Stimulated activated CD4-positive, alpha-beta T cell treated with anti-CD3 and anti-CD28 coated beads, TNF-alpha, amount 100 ng/mL, for 4 hours (primary cell): ENCODE measurements at regions not wholly inside any gene's neighbourhood (a gene's known extent, or its start where the extent isn't known, plus 50 kb on each side); places are given as distances from the start of the nearest gene placed in this dataset.
"Not testable (repeated sequence)": the region's sequence is repeated elsewhere in the genome, so short reads cannot be mapped to it uniquely, and the experiment has no call there.

Experiments used
- DNase-seq, 3 experiments: peaks; one replicate each; pipeline ENCODE4 v3.0.0-alpha.2; 2020; ENCODE audit warnings: low read depth in 3 of 3

DNA sequence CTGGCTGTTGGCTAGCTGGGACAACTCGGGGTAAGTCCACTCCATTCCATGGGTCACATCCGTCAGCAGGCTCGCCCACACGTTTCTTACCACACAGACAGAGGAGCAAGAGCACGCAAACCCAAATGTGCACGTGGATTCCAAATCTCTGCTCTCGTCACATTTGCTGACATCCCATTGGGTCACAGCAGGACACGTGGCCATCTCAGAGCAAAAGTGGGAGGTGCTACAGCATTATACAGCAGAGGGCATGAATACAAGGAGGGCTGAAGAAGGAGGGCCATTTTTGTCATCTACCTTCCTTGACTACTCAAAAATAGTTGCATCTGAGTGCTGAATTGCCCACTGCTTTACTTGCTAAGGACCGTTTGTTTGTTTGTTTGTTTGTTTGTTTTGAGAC, 84.7 kb downstream of the RBBP6 start:
- DNase-seq, result no peak

DNA sequence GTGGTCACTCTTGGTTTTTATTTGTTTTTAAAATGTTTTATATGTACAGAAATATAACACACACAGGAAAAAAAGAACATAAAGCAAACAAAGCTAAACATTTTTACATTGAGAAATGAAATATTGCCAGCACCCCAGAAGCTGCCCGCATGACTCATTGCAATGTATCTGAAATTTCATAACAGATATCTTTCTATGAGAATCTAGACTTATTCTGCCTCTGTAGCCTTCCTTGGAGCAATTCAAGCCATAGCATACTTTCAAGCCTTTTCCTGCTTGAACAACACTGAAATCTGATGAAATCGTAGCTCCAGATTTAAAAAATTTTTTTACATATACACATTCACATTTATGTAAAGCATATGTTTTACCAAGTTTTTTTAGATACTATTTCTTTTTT, 86.9 kb downstream of the RBBP6 start:
- DNase-seq, result no peak

DNA sequence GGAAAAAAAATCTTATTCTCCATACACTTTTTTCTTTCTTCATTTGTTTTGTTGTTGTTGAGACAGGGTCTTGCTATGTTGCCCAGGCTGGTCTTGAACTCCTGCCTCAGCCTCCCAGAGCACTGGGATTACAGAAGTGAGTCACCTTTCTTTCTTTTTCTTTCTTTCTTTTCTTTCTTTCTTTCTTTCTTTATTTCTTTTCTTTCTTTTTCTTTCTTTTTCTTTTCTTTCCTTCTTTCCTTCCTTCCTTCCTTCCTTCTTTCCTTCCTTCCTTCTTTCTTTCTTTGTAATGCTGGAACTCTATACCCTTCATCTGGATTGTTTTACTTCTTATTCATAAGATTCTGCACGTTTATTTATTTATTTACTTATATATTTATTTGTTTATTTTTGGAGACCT, 94.5 kb upstream of the TNRC6A start:
- no peak for DNase-seq

DNA sequence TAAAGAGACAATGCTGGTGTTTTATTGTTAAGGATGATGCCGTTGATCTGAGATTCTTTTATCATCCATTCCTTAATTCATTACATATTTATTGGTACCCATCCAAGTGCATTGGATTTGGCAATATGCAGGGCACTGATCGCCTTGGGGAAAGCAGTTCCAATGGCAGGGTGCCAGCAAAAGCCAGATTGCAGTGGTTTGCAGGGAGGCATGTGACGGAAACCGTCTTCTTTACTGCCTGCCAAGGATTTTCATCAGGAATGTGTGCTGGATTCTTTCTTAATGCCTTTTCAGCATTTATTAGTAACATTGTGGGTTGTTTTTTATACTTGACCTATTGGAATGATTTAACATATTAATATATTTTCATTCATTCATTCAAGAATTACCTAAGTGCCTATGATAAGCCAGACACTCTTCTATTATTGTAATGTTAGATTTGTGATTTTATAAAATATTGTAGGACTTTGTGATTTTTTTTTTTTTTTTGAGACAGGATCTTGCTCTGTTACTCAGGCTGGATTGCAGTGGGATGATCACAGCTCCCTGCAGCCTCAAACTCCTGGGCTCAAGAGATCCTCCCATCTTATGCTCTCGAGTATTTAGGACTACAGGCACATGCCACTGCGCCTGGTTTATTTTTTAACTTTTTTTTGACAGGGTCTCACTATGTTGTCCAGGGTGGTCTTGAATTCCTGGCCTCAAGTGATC, 93.4 kb upstream of the TNRC6A start:
- DNase-seq, result no peak

DNA sequence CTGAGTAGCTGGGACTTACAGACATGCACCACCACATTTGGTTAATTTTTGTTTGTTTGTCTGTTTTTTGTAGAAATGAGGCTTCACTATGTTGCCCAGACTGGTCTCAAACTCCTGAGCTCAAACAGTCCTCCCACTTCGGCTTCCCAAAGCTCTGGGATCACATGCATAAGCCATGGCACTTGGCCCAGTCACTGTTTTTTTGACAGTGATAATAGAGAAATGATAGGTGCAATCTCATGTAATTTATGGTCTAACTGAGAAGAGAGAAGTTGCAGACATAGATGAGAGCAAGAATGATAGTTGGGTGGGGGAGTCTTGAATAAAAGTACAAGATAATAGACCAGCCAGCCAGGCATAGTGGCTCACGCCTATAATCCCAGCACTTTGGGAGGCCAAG, 89.7 kb upstream of the TNRC6A start:
- DNase-seq, result no peak

DNA sequence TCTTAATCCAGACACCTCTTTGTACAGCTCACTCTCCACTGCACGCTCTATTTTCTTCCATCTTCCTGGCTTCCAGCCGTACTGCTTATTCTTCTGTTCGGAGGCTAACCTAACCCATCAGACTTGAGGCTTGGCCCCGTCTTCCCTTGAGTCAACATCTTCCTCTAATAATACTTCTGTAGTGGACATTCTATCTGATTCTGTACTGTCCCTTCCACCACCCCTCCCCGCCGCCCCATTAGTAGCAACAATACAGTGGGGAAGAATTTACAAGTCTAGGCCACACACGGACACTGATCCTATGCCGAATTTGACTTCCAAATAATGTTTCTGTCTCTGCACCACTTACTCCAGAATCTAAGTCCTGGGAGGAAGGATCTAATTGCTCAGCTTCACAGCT, 86.0 kb upstream of the TNRC6A start:
- DNase-seq, result no peak

DNA sequence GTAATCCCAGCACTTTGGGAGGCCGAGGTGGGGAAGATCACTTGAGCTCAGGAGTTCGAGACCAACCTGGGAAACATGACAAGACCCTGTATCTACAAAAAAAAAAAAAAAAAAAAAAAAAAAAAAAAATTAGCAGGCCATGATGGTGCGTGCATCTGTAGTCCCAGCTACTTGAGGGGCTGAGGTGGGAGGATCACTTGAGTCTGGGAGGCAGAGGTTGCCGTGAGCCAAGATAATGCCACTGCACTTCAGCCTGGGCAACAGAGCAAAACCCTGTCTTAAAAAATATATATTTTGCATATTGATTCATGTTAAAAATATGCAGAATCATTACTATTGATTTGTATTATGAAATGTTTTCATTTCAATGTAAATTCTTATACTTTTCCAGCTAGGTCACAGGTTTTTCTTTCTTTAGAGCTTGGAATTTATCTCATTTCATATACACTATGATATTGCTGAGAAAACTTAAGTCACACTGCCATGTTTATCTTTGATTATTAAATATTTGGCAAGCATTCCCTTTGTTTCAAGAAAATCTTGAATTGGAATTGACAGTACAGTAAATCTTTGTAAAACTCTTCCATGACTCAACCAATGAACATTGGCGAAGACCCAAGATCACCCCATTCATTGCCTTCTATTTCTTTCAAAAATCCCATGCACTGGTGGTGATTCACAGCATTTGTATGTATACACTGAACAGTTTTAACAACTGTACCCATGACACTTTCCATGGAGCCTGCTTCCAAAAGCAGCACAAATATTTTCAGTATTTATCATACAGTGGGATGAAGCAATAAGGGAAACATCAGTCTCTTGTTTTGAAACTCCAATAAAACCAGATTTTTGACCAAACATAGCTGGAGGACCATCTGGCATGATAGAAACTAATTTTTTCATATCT, 83.5 kb upstream of the TNRC6A start:
- DNase-seq, result no peak

DNA sequence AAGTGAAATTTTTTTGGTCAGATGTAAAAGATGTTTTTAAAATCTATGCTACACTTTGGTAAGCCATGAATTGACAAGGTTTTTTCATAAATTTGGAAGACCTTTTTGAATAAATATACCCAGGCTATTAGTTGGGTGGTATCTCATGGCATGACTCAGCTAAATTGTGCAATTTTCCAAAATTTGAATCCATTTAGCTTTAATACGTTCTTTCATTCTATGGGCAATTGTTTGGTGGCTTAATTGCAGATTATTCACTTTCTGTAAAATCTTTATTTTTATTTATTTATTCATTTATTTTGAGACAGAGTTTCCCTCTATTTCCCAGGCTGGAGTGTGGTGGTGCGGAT, 82.8 kb upstream of the TNRC6A start:
- DNase-seq, result no peak

DNA sequence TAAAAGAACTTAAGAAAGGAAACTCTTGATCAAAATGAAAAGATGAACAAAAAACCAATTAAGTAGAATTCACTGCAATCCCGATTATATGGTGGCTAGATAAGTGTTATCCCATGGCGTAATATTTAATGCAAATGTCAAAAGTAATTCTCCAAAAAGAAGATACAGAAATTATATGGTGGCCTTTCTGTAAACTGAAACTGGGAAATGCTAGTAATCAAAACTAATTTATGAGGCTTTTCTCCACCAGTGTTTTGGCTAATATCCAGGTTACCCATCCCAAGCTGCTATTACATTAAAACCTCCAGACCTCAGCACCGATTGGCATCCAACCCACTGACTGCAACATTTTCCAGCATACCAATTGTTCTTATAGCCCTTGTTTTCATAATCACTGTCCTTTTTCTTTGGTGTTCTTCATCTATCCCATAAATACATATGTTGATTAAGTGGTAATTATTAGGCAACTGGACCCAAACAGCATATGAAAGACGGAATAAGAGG, 77.2 kb upstream of the TNRC6A start:
- no peak for DNase-seq

DNA sequence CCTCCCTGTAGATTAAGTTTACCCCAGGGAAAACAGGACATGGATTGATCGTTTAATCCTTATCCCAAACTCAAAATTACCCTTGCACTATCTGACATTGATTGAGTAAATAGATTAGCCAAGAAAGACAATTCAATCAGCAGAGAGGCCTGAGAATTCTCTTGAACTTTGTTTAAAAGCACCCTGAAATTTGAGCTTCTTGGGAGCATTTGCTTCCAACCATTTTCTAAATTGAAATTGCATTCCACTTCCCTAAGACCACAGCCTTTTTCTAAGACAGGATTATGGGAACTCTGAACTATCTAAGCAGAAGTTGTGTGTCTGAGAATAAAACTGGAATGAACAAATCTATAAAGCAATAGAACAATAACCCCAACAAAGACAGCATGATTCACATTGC, 76.6 kb upstream of the TNRC6A start:
- no peak for DNase-seq

DNA sequence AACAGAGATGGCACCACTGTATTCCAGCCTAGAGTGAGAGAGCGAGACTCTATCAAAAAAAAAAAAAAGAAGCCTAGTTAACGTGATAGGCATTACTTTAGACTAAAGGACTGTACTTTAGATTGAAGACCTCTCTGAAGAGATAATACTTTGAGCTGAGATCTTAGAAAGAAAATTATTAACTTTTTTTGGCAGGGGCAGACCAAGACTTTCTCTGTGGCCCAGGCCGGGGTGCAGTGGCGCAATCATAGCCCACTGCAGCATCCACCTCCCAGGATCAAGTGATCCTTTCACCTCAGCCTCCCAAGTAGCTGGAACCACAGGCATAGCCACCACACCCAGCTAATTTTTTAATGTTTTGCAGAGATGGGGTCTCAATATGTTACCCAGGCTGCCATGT, 75.7 kb upstream of the TNRC6A start:
- DNase-seq, result no peak

DNA sequence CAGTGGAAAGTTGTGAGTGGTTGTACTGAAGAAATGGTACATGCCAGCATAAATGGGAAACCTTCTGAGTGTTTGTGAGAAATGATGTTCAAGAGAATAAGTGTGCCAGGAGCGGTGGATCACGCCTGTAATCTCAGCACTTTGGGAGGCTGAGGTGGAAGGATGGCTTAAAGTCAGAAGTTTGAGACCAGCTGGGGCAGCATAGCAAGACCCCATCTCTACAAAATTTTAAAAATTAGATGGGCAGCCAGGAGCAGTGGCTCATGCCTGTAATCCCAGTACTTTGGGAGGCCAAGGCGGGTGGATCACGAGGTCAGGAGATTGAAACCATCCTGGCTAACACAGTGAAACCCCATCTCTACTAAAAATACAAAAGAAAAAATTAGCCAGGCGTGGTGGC, 63.5 kb upstream of the TNRC6A start:
- DNase-seq, result not testable (repeated sequence)

DNA sequence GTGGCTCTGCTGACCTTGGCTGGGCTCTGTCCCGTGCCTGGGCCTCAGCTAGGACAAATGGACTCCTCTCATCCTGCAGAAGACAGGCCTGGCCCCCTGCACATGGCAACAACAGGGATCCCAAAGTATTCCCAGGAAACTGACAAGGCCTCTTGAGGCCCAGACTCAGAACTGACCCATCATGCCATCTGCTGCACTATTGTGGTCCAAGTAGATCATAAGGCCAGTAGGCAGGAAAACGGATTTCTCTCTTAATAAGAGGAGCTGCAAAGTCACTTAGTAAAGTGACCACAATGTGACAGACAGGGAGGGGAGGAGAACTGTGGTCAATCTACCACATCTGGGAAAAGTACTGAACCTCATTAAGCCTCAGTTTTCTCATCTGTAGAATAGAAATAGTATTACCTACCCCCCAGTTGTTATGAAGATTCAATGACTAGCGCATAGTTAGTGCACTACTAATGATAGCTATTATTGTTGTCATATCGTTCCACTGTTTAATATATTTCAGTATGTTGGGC, 62.1 kb upstream of the TNRC6A start:
- no peak for DNase-seq

DNA sequence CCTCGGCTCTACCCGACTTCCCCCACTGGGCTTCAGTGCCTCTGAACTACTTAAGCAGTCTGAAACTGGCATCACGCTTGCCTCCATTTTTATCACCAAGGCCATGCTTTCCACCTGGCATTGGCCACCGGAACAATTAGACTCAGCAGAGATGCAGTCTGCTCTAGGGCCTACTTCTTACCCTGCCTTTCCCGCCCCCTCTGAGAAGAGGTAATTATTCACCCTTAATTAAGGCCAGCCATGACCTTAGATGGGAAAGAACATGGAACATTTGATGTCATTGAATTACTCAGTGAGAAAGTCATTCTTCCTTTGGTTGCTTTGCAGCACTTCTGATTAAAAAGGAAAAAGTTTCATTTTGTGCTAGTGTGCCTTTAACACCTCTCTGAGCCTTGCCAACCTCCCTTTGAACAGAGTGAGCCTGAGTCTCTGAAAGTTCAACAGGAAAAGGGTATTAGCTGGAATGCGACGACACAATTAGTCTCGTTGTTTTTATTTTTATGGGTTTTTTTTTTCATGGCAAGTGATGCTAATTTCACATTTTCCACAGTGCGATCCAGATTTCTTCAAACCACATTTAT, 60.9 kb upstream of the TNRC6A start:
- DNase-seq, result peak in 2 of 3 experiments; percentile 2 to 18

DNA sequence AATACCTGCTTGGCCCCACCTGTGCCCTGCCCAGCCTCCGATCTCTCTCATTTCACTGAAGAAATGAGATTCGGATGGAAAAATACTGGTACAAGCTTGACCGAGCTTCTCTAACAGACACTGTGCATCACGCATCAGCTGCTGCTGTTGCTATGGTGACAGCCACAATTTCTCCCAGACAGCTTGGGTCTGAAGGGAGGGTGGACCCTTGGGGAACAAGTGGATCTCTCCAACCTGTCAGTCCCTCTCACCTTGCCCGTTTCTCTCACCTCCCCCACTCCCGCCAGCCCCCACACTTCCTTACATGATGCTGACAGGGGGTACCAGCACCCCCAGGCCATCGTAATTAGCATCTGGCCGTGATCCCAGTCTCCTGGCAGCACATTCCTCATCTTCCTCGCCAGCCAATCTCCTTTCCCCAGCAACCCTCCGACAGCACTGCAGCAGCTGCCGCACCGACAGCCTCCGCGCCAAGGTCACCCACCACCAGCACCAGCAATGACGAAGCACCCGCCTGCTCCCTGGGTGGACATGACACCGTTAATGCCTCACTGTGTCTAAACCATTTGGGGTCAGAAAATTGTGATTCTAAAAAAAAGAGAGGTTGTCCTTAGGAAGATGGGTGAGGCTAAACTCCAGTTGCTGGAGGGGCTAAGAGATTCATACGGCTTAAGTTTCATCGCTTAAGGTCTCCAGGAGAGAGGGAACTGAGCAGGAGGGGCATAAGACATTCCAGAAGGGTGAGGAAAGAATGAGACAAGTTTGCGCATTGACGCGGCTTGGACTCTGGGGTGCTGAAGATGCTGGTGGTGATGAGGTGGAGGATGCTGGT, 58.6 kb upstream of the TNRC6A start:
- no peak for DNase-seq

DNA sequence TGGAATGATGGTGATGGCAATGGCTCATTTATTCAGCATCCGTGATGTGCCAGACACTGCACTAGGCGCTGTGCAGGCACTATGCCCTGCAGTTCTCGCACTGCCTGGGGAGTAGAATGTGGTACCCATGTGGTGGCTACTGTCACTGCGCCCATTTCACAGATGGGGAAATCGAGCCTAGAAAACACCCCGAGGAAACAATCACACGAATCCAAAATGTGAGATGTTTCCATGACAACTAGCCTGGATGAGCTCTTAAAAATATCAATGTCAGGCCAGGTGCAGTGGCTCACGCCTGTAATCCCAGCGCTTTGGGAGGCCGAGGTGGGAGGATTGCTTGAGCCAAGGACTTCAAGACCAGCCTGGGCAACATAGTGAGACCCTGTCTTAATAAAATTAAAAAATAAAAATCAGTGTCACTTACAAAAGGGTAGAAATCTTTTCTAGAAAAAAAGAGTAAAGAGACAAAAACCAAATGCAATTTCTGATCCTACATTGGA, 57.9 kb upstream of the TNRC6A start:
- no peak for DNase-seq

DNA sequence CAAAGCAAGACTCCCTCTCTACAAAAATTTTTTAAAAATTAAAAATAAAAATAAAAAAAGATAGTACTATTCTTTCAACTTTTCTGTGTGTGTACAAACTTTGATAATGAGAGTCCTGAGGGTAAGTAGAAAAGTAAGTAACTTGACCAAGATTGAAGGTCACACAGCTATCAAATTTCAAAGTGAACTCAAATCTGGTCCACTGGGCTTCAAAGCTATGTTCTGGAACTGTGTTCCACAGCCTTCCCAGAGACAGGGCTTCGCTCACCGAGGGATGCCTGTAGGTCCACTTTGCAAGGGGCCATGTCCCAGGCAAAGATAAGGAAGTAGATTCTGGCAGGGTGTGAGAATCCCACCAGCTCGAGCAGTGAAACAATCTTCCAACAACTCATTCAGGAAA, 56.3 kb upstream of the TNRC6A start:
- no peak for DNase-seq

DNA sequence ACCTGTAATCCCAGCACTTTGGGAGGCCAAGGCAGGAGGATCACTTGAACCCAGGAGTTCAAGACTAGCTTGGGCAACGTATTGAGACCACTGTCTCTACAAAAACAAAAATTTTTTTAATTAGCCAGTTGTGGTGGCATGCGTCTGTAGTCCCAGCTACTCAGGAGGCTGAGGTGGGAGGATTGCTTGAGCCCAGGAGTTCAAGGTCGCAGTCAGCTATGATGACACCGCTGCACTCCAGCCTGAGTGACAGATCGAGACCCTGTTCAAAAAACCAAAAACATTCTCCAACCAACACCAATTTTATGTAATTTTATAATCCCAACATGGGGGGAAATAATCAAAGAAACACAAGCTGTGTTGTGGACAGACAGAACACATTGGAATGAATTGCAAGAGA, 54.6 kb upstream of the TNRC6A start:
- DNase-seq, result no peak

DNA sequence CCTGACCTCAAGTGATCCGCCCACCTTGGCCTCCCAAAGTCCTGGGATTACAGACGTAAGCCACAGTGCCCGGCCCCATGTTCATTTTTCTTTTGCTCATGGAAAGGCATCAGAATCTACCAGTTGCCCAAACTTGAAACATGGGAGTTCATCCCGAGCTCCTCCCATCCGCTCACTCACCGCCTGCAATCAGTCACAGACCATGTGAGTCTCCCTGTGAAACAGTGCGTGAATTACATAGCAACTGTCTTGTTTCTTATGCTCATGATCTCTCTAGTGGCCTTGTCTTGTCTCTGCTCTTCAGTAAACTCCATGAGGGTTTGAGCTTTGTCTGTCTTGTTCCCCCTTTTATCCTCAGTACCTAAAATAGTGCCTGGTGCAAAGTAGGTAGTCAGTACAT, 52.1 kb upstream of the TNRC6A start:
- no peak for DNase-seq
